Breast epithelium (tissue), 4 donors: ENCODE measurements at regions not wholly inside any gene's neighbourhood (a gene's known extent, or its start where the extent isn't known, plus 50 kb on each side); places are given as distances from the start of the nearest gene placed in this dataset.

Experiments
- DNase-seq, 2 donors: peaks; one replicate each; pipeline ENCODE4 v3.0.0-alpha.2; 2019; ENCODE audit warnings: low spot score in 2 of 2
- H3K27ac ChIP-seq, 2 donors: fragments of 200-600 bp; sonication (generic) in 1 of 2; one replicate each; pipeline ENCODE4 v1.5.1; 2016 to 2019; ENCODE audit warnings: mild to moderate bottlenecking in 1 of 2
- H3K27me3 ChIP-seq, 2 donors: fragments of 200-600 bp; sonication (generic) in 1 of 2; one replicate each; pipeline versions ENCODE4 v1.5.1 to v1.6.0; 2017 to 2019; ENCODE audit warnings: control low read depth in 1 of 2, mild to moderate bottlenecking in 1 of 2
- H3K36me3 ChIP-seq: fragments of 200-600 bp; one replicate; pipeline ENCODE4 v1.5.1; 2019
- H3K4me1 ChIP-seq, 2 donors: fragments of 200-600 bp; sonication (generic); one replicate each; pipeline ENCODE4 v1.5.1; 2016 to 2019; ENCODE audit warnings: control low read depth in 1 of 2
- H3K4me3 ChIP-seq, 3 donors: fragments of 200-600 bp; sonication (generic); 1 replicate in 2 of 3; 2 replicates in 1 of 3; pipeline ENCODE4 v1.5.1; 2016 to 2019; ENCODE audit warnings: mild to moderate bottlenecking in 3 of 3, moderate library complexity in 2 of 3
- H3K9me3 ChIP-seq, 2 donors: fragments of 200-600 bp; sonication (generic) in 1 of 2; one replicate each; pipeline ENCODE4 v1.5.1; 2016 to 2019; ENCODE audit warnings: control low read depth in 1 of 2
- CTCF ChIP-seq, 3 donors: fragments of 450-650 bp; IDR thresholded peaks; one replicate each; pipeline ENCODE4 v1.5.1; 2016 to 2017; ENCODE audit warnings: antibody characterized with exemption in 3 of 3, mild to moderate bottlenecking in 3 of 3, moderate library complexity in 3 of 3
- POLR2A ChIP-seq: fragments of 450-650 bp; IDR thresholded peaks from one replicate; pipeline ENCODE4 v1.6.1; 2016; ENCODE audit warnings: antibody characterized with exemption, mild to moderate bottlenecking, moderate library complexity
- POLR2AphosphoS5 ChIP-seq, 3 donors: sonication (generic); formaldehyde crosslinking; IDR thresholded peaks; one replicate each; pipeline ENCODE4 v1.6.1; 2017; ENCODE audit warnings: antibody characterized with exemption in 3 of 3
- intact Hi-C: fragments of 100-400 bp; cut with DNase I; formaldehyde crosslinking; loops from one replicate; pipeline ENCODE4 v1.15.1; 2023; ENCODE audit warnings: low total_unique reads

DNA sequence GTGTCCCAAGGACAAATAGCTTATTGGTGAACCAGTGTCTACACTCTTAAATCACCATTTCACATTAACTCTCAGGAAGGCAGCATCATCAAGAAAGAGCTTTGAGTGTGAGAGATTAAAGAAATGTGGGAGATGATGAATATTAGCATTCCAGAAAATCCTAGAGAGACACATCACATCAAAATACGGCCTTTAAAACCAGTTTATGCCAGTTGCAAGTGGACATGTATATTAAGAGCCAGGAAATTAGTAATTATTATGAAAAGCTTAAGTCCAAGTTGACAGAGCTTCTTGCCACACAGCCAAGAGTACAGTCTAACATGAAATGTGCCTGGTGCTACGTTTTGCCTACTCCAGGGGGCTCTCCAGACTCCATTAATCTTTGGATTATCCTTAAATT, 503.0 kb upstream of the BOD1L1 start:
- Histone ChIP-seq H3K4me3 (no peak overlapping the region), H3K27ac (no peak overlapping the region), H3K36me3 (no peaks in the 10 kb centered on the region), H3K4me1 (no peaks in the 10 kb centered on the region), H3K27me3 (no peaks in the 10 kb centered on the region), H3K9me3 (no peaks in the 10 kb centered on the region)
- no peak for DNase-seq
- no peak for TF ChIP-seq POLR2A
- TF ChIP-seq POLR2AphosphoS5 (IDR thresholded peaks at IDR 0.05) = no peak
- intact Hi-C loops = no loop called here

DNA sequence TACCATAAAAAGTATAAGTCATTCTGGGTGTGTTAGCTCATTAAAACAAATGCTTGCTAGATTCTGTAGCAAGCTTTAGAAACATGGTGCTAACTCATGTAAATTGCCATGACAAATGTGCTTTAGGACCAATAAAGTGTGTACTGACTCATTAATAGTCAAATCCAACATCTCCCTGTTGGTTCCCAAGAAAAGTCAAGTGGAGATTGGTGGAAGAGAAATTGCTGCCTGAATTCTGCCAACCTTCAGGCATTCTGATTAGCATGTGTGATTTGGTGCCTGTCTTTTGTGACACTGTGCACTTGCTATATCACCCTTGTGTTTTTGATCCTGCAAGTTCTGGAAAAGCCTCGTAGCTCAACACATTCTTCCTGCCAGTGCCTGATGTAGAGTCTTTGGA, 503.8 kb upstream of the BOD1L1 start:
- Histone ChIP-seq H3K4me1 (no peaks in the 10 kb centered on the region), H3K36me3 (no peaks in the 10 kb centered on the region), H3K4me3 (no peak overlapping the region), H3K27me3 (no peaks in the 10 kb centered on the region), H3K27ac (no peak overlapping the region), H3K9me3 (no peaks in the 10 kb centered on the region)
- TF ChIP-seq CTCF (IDR thresholded peaks at IDR 0.05) (no peak), POLR2A (no peak), POLR2AphosphoS5 (IDR thresholded peaks at IDR 0.05) (no peak)
- no peak for DNase-seq
- intact Hi-C loops = no loop called here

DNA sequence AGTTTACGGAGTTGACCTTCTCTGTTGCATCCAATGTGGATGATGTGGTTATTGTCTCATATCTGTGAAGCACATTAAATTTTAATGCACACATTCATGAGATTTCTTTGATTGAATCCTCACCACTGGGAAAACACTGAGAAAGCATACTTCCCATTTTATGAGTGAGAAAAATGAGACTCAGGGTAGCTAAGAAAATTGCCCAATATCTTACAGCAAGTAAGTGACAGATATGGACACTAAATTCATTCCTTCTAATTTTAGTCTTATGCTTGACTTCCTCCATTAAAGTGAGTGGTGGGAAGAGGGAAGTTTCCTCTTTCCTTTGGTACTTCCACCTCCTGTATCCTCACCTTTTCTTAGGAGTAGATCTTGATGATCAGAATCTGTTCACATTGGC, 504.8 kb upstream of the BOD1L1 start:
- Histone ChIP-seq H3K36me3 (no peaks in the 10 kb centered on the region), H3K27ac (no peak overlapping the region), H3K4me3 (no peak overlapping the region), H3K27me3 (no peaks in the 10 kb centered on the region), H3K4me1 (no peaks in the 10 kb centered on the region), H3K9me3 (no peaks in the 10 kb centered on the region)
- intact Hi-C loops = no loop called here
- no peak for TF ChIP-seq CTCF (IDR thresholded peaks at IDR 0.05)
- TF ChIP-seq POLR2AphosphoS5 (IDR thresholded peaks at IDR 0.05) = no peak
- no peak for TF ChIP-seq POLR2A
- no peak for DNase-seq

DNA sequence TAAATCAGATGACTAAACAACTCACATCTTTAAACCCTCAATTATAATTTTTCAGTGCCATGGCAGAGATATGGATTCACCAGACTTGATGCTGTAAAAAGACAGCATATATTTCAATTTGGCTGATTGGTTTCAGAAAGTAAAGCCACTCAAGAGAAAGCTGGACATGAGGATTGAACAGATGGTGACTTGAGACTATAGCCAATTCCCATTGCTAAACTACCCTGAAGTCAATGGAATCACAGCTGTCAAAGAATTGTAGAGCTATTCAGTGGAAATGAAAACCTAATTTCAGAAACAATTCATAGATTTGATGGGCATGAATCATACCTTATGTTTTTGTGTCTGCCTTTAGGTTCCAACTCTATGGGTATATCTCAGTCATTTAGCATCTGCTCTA, 510.6 kb upstream of the BOD1L1 start:
- TF ChIP-seq POLR2A (no peak), CTCF (IDR thresholded peaks at IDR 0.05) (no peak), POLR2AphosphoS5 (IDR thresholded peaks at IDR 0.05) (no peak)
- H3K4me1 ChIP-seq = no peaks in the 10 kb centered on the region
- no peak for DNase-seq
- intact Hi-C loops = no loop called here
- no peaks in the 10 kb centered on the region for H3K36me3 ChIP-seq
- no peak overlapping the region for H3K4me3 ChIP-seq
- no peak overlapping the region for H3K27ac ChIP-seq
- no peaks in the 10 kb centered on the region for H3K27me3 ChIP-seq
- H3K9me3 ChIP-seq = no peaks in the 10 kb centered on the region

DNA sequence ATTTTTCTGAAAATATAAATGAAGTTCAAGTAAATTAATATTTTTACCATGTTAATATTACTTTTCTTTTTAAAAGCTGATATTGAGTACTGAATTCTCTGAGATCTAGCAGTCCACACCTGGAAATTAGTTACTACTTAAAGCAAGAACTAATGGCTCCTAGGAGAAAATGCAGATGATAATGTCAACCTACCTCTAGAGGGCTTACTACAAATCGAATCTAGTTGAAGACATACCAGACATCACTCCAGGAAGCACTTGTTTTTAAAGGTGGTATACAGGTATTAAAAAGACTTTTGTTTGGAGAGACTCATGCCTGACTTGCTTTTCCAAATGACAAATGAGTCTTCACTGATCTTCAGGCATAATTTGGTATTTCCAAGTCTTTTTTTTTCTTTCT, 516.4 kb upstream of the BOD1L1 start:
- no peak for DNase-seq
- intact Hi-C loops = no loop called here
- Histone ChIP-seq H3K4me3 (no peak overlapping the region), H3K36me3 (no peaks in the 10 kb centered on the region), H3K4me1 (no peaks in the 10 kb centered on the region), H3K27ac (no peak overlapping the region), H3K9me3 (no peaks in the 10 kb centered on the region), H3K27me3 (no peaks in the 10 kb centered on the region)
- TF ChIP-seq CTCF (IDR thresholded peaks at IDR 0.05) (no peak), POLR2A (no peak), POLR2AphosphoS5 (IDR thresholded peaks at IDR 0.05) (no peak)
